ENCODE measurements at regions not wholly inside any gene's neighbourhood (a gene's known extent, or its start where the extent isn't known, plus 50 kb on each side); places are given as distances from the start of the nearest gene placed in this dataset.
"Not testable (repeated sequence)": the region's sequence is repeated elsewhere in the genome, so short reads cannot be mapped to it uniquely, and the experiment has no call there.

- DNase-seq (ENCODE audit: low spot score), result no peak
These were observed 318.3 kb downstream of the ZNF536 start for GRCh38 chr19:30690525-30690924.

- DNase-seq (ENCODE audit: low spot score), result no peak
These were observed 317.3 kb downstream of the ZNF536 start for GRCh38 chr19:30689474-30689873.

GRCh38 chr19:30688696-30689095, 316.5 kb downstream of the ZNF536 start:
- DNase-seq (ENCODE audit: low spot score), result no peak

GRCh38 chr19:30686826-30687566, 314.8 kb downstream of the ZNF536 start:
- DNase-seq (ENCODE audit: low spot score), result no peak

- DNase-seq (ENCODE audit: low spot score), result peak; percentile 83
These were observed 314.1 kb downstream of the ZNF536 start for GRCh38 chr19:30686176-30686820.

- DNase-seq (ENCODE audit: low spot score), result peak; percentile 68
These were observed 313.3 kb downstream of the ZNF536 start for GRCh38 chr19:30685426-30686000.

GRCh38 chr19:30684613-30685012, 312.4 kb downstream of the ZNF536 start:
- DNase-seq (ENCODE audit: low spot score), result peak; percentile 85

- DNase-seq (ENCODE audit: low spot score), result peak; percentile 90
These were observed 310.9 kb downstream of the ZNF536 start for GRCh38 chr19:30682999-30683536.

GRCh38 chr19:30682146-30682998, 310.2 kb downstream of the ZNF536 start:
- DNase-seq (ENCODE audit: low spot score), result peak; percentile 39

- DNase-seq (ENCODE audit: low spot score), result peak; percentile 62
These were observed 309.2 kb downstream of the ZNF536 start for GRCh38 chr19:30681162-30682100.

GRCh38 chr19:30680399-30680798, 308.2 kb downstream of the ZNF536 start:
- DNase-seq (ENCODE audit: low spot score), result not testable (repeated sequence)

- DNase-seq (ENCODE audit: low spot score), result peak; percentile 87
These were observed 307.6 kb downstream of the ZNF536 start for GRCh38 chr19:30679789-30680188.

GRCh38 chr19:30679153-30679702, 307.0 kb downstream of the ZNF536 start:
- peak; percentile 67 for DNase-seq (ENCODE audit: low spot score)

GRCh38 chr19:30678168-30678567, 306.0 kb downstream of the ZNF536 start:
- DNase-seq (ENCODE audit: low spot score), result peak; percentile 68

- peak; percentile 60 for DNase-seq (ENCODE audit: low spot score)
These were observed 305.5 kb downstream of the ZNF536 start for GRCh38 chr19:30677702-30678101.

GRCh38 chr19:30676990-30677679, 305.0 kb downstream of the ZNF536 start:
- peak; percentile 30 for DNase-seq (ENCODE audit: low spot score)

- DNase-seq (ENCODE audit: low spot score), result peak; percentile 47
These were observed 302.9 kb downstream of the ZNF536 start for GRCh38 chr19:30675086-30675485.

GRCh38 chr19:30674656-30675055, 302.5 kb downstream of the ZNF536 start:
- DNase-seq (ENCODE audit: low spot score), result peak; percentile 53

- peak; percentile 53 for DNase-seq (ENCODE audit: low spot score)
These were observed 301.2 kb downstream of the ZNF536 start for GRCh38 chr19:30673336-30673735.

Data from mesenteric fat pad (tissue), 1 donor.